Suprapubic skin (tissue), 4 donors: ENCODE measurements at regions not wholly inside any gene's neighbourhood (a gene's known extent, or its start where the extent isn't known, plus 50 kb on each side); places are given as distances from the start of the nearest gene placed in this dataset.

ENCODE experiments used
- EP300 ChIP-seq: sonication (generic); formaldehyde crosslinking; IDR thresholded peaks from one replicate; pipeline ENCODE4 v1.6.1; 2017; ENCODE audit warnings: antibody characterized with exemption
- POLR2A ChIP-seq, 2 donors: fragments of 450-650 bp; IDR thresholded peaks; one replicate each; pipeline ENCODE4 v1.6.1; 2017; ENCODE audit warnings: antibody characterized with exemption in 2 of 2, mild to moderate bottlenecking in 2 of 2, moderate library complexity in 2 of 2
- POLR2AphosphoS5 ChIP-seq, 3 donors: sonication (generic); formaldehyde crosslinking; IDR thresholded peaks; one replicate each; pipeline ENCODE4 v1.6.1; 2017; ENCODE audit warnings: antibody characterized with exemption in 3 of 3
- TF ChIP-seq, protein P1 (sequence below), 2 donors: fragments of 200-600 bp in 1 of 2; fragments of 450-650 bp in 1 of 2; sonication (generic) in 1 of 2; IDR thresholded peaks; one replicate each; pipeline ENCODE4 v1.5.1; 2016 to 2019; ENCODE audit warnings: antibody characterized with exemption in 2 of 2, mild to moderate bottlenecking in 1 of 2, moderate library complexity in 1 of 2

DNA sequence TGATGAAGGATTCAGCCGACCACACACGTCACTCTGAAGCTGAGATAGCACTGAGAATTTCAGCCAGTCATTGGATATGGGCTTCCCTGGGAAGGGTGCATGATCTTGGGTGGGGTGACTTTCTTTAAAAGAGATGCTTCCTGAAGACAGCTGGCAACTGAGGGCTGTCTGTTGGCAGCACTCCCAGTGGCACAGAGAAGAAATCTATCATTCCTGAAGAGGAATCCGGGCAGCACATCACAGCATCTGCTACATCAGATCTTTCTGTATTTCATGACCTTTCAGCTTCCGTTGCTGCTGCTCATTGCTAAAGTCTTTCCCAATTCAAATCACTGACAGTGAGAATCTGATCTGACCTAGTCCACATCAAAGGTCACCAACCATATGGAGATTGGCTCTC lies 193.8 kb upstream of the RBPJ start:
- TF ChIP-seq, protein P1, sequence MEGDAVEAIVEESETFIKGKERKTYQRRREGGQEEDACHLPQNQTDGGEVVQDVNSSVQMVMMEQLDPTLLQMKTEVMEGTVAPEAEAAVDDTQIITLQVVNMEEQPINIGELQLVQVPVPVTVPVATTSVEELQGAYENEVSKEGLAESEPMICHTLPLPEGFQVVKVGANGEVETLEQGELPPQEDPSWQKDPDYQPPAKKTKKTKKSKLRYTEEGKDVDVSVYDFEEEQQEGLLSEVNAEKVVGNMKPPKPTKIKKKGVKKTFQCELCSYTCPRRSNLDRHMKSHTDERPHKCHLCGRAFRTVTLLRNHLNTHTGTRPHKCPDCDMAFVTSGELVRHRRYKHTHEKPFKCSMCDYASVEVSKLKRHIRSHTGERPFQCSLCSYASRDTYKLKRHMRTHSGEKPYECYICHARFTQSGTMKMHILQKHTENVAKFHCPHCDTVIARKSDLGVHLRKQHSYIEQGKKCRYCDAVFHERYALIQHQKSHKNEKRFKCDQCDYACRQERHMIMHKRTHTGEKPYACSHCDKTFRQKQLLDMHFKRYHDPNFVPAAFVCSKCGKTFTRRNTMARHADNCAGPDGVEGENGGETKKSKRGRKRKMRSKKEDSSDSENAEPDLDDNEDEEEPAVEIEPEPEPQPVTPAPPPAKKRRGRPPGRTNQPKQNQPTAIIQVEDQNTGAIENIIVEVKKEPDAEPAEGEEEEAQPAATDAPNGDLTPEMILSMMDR (IDR thresholded peaks at IDR 0.05): no peak
- TF ChIP-seq POLR2A (IDR thresholded peaks at IDR 0.05) (no peak), POLR2AphosphoS5 (IDR thresholded peaks at IDR 0.05) (no peak), EP300 (no peak)
